ENCODE measurements at regions not wholly inside any gene's neighbourhood (a gene's known extent, or its start where the extent isn't known, plus 50 kb on each side); places are given as distances from the start of the nearest gene placed in this dataset.

DNA sequence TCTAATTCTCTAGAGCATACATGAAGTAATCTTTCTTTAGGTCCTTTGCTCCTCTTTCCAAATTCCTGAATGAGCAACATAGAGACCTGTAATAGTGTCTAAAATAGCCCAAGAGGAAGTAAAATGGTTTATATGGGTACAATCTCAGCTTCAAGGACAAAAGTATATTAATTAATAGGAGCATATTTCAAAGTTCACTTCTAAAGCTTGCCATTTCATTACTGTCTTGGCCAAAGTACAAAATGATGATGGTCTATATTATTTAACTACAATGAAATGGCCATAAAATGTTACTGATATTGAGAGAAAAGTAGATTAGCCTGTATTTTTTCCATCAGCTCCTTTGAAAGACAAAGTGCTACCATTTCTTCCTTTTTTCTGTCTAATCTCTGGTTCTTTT is 410.4 kb upstream of the NOVA1 start:
- no peak for DNase-seq

DNA sequence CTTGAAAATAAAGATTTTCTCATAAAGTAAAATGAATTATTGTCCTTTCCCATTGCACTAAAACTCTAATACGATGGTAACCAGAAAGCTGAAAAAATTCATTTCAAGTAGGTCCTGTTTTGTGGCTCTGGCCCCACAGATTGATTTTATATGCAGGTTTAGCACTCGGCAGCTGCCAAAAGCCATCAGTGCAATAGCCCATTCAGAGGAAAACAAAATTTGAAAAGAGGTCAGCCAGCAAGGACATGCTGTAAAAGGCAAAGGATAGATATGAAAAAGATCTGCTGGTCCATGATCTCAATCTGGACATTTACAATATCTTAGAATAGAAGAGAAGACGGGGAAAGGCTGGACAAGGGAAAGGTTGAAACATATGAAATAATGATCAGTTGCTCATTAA is 414.8 kb upstream of the NOVA1 start:
- DNase-seq: peak; percentile 41

DNA sequence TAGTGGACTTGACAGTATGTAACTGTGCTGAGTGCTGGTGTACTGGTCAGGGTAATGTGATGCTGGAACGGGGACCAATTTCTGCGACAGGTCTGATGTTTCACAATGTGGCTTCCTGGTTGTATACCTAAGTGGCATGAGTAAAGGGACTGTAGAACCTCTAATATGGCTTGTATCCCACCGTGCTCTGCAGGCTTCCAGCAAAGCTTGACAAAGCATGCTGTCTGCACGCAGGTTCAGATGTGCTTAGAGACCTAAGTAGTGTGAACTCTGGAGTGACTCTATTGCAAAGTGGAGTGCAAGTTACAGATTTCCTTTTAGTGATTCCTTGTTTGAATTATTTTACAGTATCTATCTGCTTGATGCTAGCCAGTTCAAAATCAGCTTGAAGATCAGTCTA is 415.8 kb upstream of the NOVA1 start:
- DNase-seq: peak; percentile 17

DNA sequence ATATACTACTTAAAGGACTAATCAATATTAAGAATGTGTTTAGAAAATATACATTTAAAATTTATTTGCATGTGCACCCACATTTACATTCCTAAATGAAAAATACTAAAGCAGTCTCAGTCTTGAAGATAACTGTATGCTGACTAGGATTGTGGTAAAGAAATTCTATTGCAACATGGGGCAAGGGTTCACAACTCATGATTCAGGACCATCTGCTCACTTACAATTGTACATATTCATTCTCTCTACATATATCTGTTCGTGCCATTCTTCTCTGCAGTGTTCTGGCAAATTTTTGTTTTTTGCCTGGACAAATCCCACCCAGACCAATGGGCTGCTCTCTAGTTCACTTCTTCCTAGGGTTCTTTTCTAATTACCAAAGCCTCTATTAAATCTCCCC is 417.2 kb upstream of the NOVA1 start:
- DNase-seq: no peak

DNA sequence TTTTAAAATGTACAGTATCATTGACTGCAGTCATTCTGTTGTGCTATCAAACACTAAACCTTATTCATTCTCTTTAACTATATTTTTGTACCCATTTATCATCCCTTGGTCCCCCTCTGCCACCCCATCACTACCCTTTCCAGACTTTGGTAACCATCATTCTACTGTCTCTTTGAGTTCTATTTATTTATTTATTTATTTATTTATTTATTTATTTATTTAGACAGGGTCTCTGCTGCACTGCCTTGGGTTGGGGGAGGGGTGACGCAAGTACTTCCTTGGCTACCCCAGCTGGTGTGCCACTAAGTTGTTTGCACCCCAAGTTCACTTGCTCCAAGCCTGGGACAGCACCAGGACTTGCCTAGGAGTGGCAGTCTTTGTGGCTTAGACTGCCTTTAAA is 427.8 kb upstream of the NOVA1 start:
- no peak for DNase-seq

DNA sequence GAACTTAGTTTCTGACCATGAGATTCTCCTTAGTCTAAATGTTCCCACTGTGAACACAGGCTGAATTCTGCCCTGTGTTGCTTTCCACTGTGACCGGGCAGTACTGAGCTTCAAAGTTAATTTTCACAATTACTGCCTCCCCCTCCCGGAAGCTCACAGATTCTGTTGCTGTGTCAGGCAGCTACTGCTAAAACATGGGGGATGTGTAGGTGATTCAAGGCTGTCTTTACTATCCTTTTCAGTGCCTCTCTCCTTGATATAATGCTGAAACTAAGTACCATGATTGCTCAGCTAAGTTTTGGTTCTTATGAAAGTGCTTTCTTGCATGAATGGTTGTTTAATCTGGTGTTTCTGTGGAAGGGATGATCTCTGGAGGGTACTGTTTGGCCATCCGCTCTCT is 428.3 kb upstream of the NOVA1 start:
- DNase-seq: no peak

DNA sequence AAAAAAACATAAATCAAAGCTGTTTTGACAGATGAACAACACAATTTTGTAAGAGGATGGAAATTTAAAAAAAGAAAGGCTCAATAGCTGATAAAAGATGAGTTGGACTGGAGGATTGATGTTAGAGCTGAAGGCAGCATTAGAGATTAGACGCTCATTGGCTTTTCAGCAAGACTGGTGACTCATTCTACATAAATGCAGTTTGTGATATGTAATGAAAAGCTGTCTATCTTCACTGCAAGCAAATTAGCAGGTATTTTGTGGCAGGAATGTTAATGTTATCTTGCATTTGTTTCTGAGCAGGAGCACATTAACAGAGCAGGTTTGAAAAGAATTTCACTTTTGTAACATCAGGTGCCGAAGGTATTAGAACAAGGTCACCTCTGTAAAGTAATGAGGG is 442.7 kb upstream of the NOVA1 start:
- no peak for DNase-seq

DNA sequence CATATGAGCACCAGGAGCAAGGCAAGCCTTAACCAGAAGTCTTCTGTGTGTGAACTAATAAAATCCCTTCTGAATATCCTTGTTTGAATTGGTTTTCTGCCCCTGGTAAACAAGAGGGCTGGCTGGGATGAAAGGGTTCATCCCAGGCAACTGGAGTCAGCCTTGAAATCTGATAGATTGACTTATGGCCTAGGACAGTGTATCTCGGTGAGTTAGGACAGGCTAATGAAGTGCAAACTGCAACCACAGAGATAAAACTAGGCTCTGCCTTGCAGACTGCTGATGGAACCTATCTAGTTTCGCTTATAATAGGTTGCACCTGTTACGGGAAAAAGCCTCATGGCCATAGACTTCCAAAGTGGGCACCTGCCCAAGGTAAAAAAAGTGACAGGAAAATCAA is 451.9 kb upstream of the NOVA1 start:
- DNase-seq: no peak

DNA sequence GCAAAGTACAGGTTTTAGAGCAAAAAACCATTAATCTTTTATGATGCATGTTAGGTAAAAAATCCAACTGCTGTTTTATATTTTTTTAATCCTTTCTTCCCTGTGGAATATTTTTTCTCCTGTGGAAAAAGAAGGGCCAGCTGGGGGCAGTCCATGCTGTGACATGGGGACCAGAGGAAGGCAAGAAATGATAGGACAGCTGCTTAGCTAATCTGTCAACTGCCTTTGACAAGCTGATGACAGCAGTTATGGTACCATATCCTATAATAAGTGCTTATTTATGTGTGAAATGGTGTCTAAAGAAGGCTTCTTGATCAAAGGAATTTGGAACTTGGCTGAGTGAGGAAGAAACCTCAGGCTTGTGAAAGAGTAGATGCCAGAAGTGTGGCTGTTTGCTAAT is 452.4 kb upstream of the NOVA1 start:
- no peak for DNase-seq

DNA sequence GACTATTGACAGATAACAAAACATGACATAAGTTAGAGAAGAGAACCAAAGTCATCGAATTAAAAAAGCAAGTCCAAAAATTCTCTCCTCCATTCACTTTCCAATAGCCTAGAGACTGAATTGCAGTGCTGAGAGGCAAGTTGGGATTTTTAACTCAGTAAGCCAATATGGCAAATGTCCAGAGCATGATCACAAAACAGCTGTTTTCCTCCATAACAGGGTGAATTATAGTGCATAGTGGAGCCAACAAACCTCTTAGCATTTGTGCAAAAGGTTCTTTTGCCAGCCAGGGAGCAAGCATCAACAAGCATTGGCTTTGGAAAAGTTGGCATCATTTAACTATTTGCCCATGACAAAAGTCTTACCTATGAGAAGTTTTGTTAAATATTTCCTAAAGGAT is 458.8 kb upstream of the NOVA1 start:
- DNase-seq: peak; percentile 16

DNA sequence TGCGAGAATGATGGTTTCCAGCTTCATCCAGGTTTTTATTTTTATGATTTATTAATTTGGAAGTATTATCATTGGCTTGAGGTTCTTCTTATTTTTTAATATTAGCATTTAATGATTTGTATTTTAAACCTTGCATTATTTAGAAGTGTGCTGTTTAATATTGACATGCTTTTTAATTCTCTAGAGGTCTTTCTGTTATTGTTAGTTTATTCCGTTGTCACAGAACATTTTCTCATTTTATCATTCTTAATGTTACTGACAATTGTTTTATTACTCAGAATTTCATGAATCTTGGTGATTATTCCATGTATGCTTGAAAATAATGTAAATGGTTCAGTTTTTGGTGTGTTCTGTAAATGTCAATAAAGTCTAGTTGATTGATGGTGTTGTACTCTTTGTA is 463.5 kb upstream of the NOVA1 start:
- DNase-seq: no peak

DNA sequence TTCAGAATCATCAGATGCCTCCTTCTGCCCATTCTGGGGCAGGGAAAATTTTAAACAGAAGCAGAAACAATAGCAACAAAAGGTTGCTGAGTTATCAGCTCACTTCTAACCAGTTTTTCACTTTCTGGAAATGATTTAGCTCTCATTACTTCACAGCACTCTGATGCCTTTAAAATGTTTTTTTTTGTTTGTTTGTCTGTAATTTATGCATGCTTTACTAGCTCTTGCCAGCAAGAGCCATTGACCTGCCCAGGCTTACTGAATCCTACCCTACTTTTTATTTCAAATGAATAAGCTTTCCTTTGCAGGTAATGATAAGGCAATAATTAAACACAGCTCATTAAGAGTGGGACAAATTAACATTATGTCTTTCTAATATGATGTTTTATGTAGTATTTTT is 466.1 kb upstream of the NOVA1 start:
- DNase-seq: no peak

DNA sequence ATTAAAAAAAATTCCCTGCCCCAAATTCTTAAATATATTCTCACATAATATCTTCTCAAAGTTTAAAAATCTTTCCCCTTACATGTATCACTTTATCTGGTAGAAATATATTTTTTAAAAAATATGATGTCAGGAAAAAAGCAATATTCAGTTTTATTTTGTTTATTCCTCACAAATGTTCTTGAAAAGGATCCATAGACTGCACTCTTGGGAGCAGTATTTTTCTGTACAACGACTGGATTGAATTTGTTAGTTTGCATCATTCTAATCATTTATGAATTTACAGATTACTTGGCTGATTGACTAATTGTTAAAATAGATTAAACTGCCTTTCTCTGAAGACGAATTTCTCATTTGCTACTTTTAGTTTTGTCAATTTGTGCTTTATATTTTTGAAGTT is 468.1 kb upstream of the NOVA1 start:
- no peak for DNase-seq

DNA sequence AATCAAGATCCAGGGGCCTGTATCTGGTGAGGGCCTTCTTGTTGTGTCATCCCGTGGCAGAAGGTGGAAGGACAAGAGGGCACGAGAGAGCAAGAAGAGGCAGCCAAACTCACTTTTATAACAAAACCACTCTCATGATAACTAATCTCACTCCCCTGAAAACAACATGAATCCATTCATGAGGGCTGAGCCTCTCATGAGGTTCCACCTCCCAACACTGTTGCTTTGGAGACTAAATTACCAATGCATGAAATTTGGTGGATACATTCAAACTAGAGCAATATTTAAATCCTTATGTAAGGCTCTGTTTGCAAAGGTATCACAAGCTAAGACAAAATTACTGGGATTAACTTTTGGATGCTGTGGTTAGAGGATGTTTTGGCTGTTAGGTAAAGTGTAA is 470.1 kb upstream of the NOVA1 start:
- DNase-seq: no peak

DNA sequence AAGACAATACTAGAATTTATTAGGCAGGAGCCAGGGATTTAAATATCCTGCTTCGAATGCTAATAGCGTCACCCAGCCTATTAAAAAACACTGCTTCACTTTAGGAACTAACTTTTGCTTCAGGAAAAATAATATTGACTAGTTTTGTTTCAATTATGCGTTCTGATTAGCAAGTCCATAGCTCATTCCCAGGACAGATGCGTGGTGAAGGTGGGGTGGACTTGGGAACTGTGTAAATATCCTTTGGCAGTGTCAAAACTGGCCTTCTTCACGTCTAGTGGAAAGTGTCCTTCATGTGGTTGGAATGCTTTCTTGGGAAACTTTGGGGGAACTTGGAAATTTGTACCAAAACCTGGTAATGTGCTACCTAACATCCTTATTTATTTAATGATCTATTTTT is 474.8 kb upstream of the NOVA1 start:
- DNase-seq: no peak

DNA sequence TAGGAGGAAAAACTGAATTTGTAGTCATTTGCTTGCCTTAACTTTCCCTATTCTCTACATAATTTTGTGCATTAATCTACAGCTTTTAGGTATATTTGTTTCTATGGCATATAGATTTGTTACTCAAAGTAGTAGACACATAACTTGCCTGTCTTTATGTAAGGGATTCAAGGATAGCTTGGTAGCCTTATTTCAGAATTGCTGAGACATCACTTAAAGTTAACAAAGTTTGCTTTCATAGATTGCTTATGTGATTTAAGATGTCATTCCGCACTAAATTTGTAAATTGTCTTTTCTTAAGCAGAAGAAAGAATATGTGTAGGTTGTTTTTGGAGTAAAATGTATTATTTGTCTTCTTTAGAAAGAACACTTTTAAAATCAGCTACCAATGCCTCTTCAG is 477.7 kb upstream of the NOVA1 start:
- no peak for DNase-seq

DNA sequence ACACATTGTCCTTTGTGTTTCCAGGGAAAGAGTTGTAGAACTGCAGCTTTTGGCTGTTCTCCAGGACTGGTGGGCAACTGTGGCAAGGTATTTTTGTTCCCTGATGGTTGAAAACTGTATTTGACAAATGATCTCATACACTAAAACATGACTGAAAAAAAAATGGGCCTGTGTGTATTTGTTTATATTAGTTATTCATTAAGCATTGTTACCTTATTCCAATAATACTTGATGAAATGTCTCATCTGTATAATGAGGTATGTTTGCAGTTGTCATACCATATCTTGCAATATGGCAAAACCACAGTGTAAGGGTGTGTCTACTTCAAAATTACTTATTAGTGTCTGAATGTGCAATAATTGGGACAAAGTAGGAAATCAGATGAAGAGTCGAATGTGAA is 479.4 kb upstream of the NOVA1 start:
- DNase-seq: no peak

DNA sequence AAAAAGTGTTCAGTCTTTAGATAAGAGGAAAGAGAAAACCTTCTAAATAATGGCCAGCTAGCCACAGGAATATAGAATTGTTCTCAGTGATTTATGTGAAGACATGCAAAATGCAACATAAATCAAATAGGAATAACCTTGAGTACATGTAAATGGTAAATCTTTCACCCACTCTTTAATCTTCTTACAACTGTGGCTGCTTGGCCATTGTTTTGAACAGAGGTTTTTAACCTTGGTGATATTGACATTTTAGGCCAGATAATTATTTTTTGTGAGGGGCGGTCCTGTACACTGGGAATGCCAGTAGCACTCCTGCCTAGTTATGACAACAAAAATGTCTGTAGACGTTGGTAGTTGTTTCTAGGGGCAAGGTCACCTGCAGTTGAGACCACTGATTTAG is 479.9 kb upstream of the NOVA1 start:
- DNase-seq: no peak

DNA sequence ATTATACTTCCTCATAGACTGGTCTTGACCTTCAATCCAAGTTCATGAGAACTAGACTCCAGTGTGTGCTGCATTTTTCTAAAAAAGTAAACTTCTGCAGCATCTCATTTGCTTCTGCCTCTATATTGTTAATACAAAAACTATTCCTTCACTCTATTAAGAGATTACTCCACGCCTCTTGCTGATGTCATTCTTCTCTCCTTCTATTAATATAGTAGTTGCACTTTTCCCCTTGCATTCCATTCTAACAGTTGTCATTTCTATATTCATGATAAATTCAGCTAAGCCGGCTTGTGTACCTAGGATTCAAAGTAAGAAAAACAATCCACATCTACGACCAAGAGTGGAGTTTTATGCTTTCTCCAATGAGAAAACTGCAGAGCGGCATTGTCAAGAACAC is 480.4 kb upstream of the NOVA1 start:
- no peak for DNase-seq

DNA sequence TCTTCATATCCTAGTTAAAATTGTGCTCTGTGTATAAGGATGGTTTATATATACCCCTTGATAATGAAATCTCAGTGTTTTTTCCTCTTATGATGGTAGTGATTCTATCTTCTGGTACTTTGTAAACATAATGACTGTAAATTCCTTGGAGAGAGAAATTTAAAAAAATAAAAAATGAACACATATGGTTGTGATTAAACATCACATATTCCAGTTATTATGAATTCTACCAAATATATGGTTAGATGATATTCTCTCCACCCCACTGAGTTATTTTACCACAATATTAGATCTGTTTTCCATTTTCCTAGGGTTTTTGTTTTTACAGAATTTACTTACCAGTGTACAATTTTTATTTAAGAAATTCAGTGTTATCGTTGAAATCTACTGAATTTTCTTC is 481.9 kb upstream of the NOVA1 start:
- no peak for DNase-seq

DNA sequence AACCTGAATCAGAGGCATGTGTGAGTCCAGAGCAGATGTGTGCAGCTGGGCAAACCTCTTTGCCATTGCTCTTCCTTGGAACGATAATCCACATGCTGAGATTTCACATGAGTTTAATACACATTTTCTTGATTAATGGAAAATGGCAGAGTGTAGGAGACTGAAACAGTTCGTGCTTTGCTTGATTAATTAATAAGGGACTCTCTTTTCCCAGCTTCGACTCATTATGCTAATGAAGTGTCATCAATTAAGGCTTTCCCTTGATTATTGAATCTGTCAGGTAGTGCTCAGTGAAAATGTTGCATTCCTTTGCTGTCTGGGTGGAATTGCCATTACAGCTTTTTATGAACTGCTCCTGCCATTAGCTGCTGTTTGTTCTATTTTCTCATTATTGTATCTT is 487.7 kb upstream of the NOVA1 start:
- DNase-seq: no peak

DNA sequence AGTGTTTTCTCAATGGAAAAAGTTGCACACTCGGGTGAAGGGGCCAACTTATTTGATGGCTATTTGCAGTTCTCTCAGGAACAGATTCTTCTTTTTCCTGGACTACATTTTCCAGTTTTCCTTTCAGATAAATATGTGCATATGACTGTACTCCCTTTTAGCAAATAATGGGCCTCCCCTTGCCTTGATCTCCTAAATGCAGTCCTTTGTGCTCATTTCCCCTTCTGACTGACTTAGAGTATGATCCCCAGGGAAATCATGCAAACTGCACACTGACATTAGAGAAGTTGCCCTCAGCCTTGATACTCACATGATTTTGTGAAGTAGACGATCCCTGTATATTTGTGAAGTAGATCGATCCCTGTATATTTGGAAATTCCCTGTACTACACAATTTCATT is 492.9 kb upstream of the NOVA1 start:
- no peak for DNase-seq

DNA sequence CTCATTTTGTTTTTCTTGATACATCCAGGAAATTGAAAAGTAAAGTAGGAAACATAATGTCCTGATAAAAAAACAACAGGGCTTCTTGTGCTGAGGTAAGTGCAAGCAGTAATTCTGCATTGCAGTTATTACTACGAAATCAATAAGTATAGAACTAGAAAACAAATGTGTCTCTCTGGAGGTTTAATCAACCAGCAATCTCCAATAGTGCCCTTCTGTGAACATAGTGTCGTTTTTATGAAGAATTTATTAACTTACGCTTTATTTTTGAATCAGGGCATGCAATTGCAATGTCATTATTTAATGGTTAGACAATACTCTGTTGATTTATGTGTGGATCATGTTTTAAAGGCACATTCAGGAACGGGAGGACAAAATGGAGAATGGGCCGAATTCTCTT is 494.1 kb upstream of the NOVA1 start:
- DNase-seq: no peak

DNA sequence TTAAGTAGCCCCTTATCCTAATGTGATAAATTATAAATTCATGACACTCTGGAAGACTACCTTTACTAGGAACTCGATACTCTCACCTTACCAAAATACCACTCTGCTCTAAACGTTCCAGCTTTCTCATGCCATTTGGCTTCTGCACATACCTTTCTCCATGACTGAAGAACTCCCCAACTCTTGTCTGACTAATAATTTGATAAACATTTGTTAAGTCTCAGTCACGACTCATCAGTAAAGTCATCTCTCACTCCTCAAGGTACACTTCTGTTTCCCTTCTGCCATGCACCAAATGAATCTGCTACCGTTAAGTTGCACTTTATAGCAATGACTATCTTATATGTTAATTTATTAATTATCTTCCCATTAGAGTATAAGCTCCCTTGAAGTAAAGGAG is 498.3 kb upstream of the NOVA1 start:
- DNase-seq: no peak

DNA sequence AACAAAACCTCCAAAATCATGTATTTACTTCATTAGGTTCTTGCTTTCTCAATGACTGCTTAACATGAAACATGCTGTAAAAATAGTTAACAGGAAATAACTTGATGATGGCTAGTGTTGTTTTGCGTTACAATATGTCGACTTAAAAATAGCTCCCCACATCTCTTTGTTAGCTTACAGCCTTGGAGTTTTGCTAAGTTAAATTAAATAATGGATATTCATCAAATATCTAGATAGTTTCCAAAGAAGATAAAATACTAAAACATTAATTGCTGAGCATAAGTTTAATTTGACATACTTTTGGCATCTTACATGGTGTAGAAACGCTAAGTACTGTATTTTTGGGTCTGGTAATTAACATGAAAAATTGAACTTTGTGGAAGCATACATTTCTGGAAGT is 500.6 kb upstream of the NOVA1 start:
- no peak for DNase-seq

DNA sequence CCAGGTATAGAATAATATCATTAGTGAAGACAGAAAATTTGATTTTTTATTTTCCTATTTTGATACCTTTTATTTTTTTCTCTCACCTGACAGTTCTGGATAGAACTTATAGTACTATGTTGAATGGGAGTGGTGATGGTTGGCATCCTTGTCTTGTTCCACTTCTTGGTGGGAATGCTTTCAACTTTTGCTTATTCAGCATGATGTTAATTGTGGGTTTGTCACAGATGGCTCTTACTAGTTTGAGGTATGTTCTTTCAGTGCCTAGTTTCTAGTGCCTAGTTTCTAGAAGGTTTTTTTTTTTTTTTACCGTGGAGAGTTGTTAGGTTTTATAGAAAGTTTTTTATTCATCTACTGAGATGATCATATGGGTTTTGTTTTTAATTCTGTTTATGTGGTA is 516.3 kb upstream of the NOVA1 start:
- no peak for DNase-seq

DNA sequence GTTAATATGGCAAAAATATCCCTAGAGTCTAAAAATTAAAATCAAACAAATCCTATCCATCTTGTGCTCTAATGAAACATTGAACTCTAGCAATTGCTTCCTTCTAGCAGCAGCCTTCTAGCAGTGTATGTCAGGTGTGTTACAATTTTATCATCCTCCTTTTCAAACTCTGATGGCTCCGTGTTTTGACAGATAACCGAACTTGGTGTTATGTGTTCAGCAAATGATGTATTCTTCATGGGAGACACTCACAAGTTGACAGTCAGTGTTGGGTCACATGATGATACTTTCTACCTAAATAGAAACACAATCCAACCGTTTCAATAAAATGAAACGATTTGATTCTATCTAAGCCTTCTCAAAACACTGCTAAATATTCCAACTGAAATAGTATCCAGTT is 525.3 kb upstream of the NOVA1 start:
- DNase-seq: no peak

Measured in eye (tissue), 1 donor.